GM12878 (cell line): ENCODE measurements at regions not wholly inside any gene's neighbourhood (a gene's known extent, or its start where the extent isn't known, plus 50 kb on each side); places are given as distances from the start of the nearest gene placed in this dataset.

Source experiments
- ATAC-seq: fragments of 200-7000 bp; cut with Tn5 transposase; 3 replicates; pipeline ENCODE4 v1.9.1; 2020; ENCODE audit warnings: mild to moderate bottlenecking, moderate library complexity
- BruUV-seq: library from RNA; stranded (reverse); fragments of 400-500 nt; replicated peaks from 2 replicates; lab custom pipeline; 2021; lab: Mats Ljungman, UMichigan
- CTCF ChIA-PET: fragments of 300-600 bp; sonication (Branson Sonifier 250); formaldehyde crosslinking; extraction: SDS; loops from one replicate; lab custom pipeline; 2021; ENCODE audit warnings: inconsistent platforms; lab: Yijun Ruan, JAX
- POLR2A ChIA-PET: fragments of 350-600 bp; formaldehyde crosslinking; extraction: SDS; loops from one replicate; lab custom pipeline; 2021; ENCODE audit warnings: inconsistent platforms; lab: Charles Lee
- RAD21 ChIA-PET: fragments of 300-600 bp; sonication (Branson Sonifier 250); formaldehyde crosslinking; loops from one replicate; lab custom pipeline; 2023; ENCODE audit warnings: antibody characterized with exemption; ENCODE audit not compliant: unreplicated experiment; lab: Charles Lee
- SMC1A ChIA-PET: fragments of 300-600 bp; sonication (Branson Sonifier 250); formaldehyde crosslinking; loops from one replicate; lab custom pipeline; 2023; ENCODE audit not compliant: unreplicated experiment, uncharacterized antibody; lab: Charles Lee
- DNase-seq: peaks from one replicate; pipeline ENCODE4 v3.0.0-alpha.2; 2011; ENCODE audit warnings: low read depth, low spot score
- FAIRE-seq: peaks from 3 replicates; lab custom pipeline; 2011; peaks lifted over from hg19 to GRCh38; lab: Jason Lieb, UNC
- H2AFZ ChIP-seq: 2 replicates; pipeline ENCODE4 v1.6.0; 2011; ENCODE audit warnings: low read depth, low read length, control low read depth; ENCODE audit not compliant: control insufficient read depth
- H3K27ac ChIP-seq: 2 replicates; pipeline ENCODE4 v1.5.1; 2011; ENCODE audit warnings: control low read depth; ENCODE audit not compliant: control insufficient read depth, insufficient read depth
- H3K27me3 ChIP-seq, 2 experiments: replicated peaks in 1 of 2; 2 replicates each; pipeline versions ENCODE4 v1.6.0 to v1.6.1; 2011; ENCODE audit warnings: low read length in 1 of 2; ENCODE audit not compliant: control insufficient read depth in 2 of 2, insufficient read depth in 2 of 2
- H3K36me3 ChIP-seq, 2 experiments: 2 replicates each; pipeline ENCODE4 v1.5.1; 2011; ENCODE audit warnings: low read length in 1 of 2; ENCODE audit not compliant: control insufficient read depth in 2 of 2, insufficient read depth in 2 of 2
- H3K4me1 ChIP-seq: 2 replicates; pipeline ENCODE4 v1.6.1; 2011; ENCODE audit warnings: mild to moderate bottlenecking, low read length, moderate library complexity, mixed read lengths; ENCODE audit not compliant: control insufficient read depth, insufficient read depth
- H3K4me2 ChIP-seq: 2 replicates; pipeline ENCODE4 v1.6.0; 2011; ENCODE audit warnings: control low read depth; ENCODE audit not compliant: control insufficient read depth, insufficient read depth
- H3K4me3 ChIP-seq: fragments of 200-600 bp; sonication (generic); 2 replicates; pipeline ENCODE4 v1.5.1; 2016
- H3K79me2 ChIP-seq: 2 replicates; pipeline ENCODE4 v1.6.0; 2011; ENCODE audit warnings: low read length; ENCODE audit not compliant: control insufficient read depth, insufficient read depth
- H3K9ac ChIP-seq: 2 replicates; pipeline ENCODE4 v1.8.0; 2011; ENCODE audit warnings: low read length, control low read depth, mixed read lengths; ENCODE audit not compliant: control insufficient read depth, insufficient read depth
- H3K9me3 ChIP-seq: replicated peaks from 3 replicates; pipeline ENCODE4 v1.5.1; 2011; ENCODE audit warnings: mild to moderate bottlenecking, low read length; ENCODE audit not compliant: control insufficient read depth, insufficient read depth
- H4K20me1 ChIP-seq: 2 replicates; pipeline ENCODE4 v1.6.0; 2011; ENCODE audit not compliant: control insufficient read depth, insufficient read depth
- IRF5 ChIP-seq: fragments of 450-650 bp; IDR thresholded peaks from 2 replicates; pipeline ENCODE4 v1.6.1; 2017; ENCODE audit warnings: borderline replicate concordance
- KDM1A ChIP-seq: fragments of 200-600 bp; sonication (generic); IDR thresholded peaks from 2 replicates; pipeline ENCODE4 v1.6.1; 2016; ENCODE audit warnings: borderline replicate concordance
- NFIC ChIP-seq: IDR thresholded peaks from 2 replicates; pipeline ENCODE4 v1.6.1; 2012; ENCODE audit warnings: low read depth, mild to moderate bottlenecking, inconsistent platforms, low read length, moderate library complexity
- PAX8 ChIP-seq: fragments of 450-650 bp; IDR thresholded peaks from 2 replicates; pipeline ENCODE4 v1.6.1; 2017; ENCODE audit warnings: mild to moderate bottlenecking, moderate library complexity
- POLR2A ChIP-seq: IDR thresholded peaks from 2 replicates; pipeline ENCODE4 v1.6.1; 2011; ENCODE audit warnings: low read depth, mild to moderate bottlenecking, low read length
- RB1 ChIP-seq: fragments of 450-650 bp; formaldehyde crosslinking; IDR thresholded peaks from 2 replicates; pipeline ENCODE4 v1.6.1; 2017; ENCODE audit warnings: mild to moderate bottlenecking, borderline replicate concordance
- RUNX3 ChIP-seq: IDR thresholded peaks from 2 replicates; pipeline ENCODE4 v1.6.1; 2012; ENCODE audit warnings: low read length, inconsistent platforms
- SMAD1 ChIP-seq: fragments of 450-650 bp; IDR thresholded peaks from 2 replicates; pipeline ENCODE4 v1.6.1; 2018; ENCODE audit warnings: mild to moderate bottlenecking, low read depth; ENCODE audit not compliant: partially characterized antibody
- SREBF1 ChIP-seq: IDR thresholded peaks from 2 replicates; pipeline ENCODE4 v1.6.1; 2012; ENCODE audit warnings: mild to moderate bottlenecking, low read length
- ZBED1 ChIP-seq: IDR thresholded peaks from 2 replicates; pipeline ENCODE4 v1.6.1; 2016; ENCODE audit warnings: borderline replicate concordance
- ZNF687 ChIP-seq: fragments of 450-650 bp; IDR thresholded peaks from 2 replicates; pipeline ENCODE4 v1.6.1; 2017; ENCODE audit warnings: mild to moderate bottlenecking, moderate library complexity
- WGBS: methylation state at CpG from one replicate; pipeline ENCODE4 v1.1.6; 2016; ENCODE audit warnings: low lambda C conversion rate; ENCODE audit not compliant: insufficient replicate concordance, insufficient coverage; ENCODE audit errors: missing lambda C conversion rate; 5-methylcytosine and 5-hydroxymethylcytosine counted together
- in situ Hi-C: fragments of 300-500 bp; cut with MboI; formaldehyde crosslinking; loops from 9 replicates; pipeline ENCODE4 v1.14.3; 2018; ENCODE audit warnings: mixed read lengths
- intact Hi-C: fragments of 100-400 bp; cut with micrococcal nuclease; formaldehyde crosslinking; loops from one replicate; pipeline ENCODE4 v1.14.2; 2022; ENCODE audit not compliant: unreplicated experiment

GRCh38 chr11:112899235-112900006 lies 61.8 kb upstream of the NCAM1 start:
- in situ Hi-C loops: no loop called here
- no peak for DNase-seq
- WGBS: 1% methylated on average over 4 of the region's 4 CpGs
- ChIA-PET SMC1A (no interaction called here), CTCF (no interaction called here), RAD21 (no interaction called here), POLR2A (no interaction called here)
- ATAC-seq: no peak
- TF ChIP-seq PAX8: no peak
- Histone ChIP-seq H4K20me1 (no peaks in the 10 kb centered on the region), H3K79me2 (no peaks in the 10 kb centered on the region), H3K27ac (no peak overlapping the region), H2AFZ (no peak overlapping the region), H3K9ac (no peak overlapping the region), H3K27me3 (no peaks in the 10 kb centered on the region; a peak in 1 of 4 replicates), H3K36me3 (no peaks in the 10 kb centered on the region), H3K4me2 (no peak overlapping the region), H3K4me1 (no peaks in the 10 kb centered on the region), H3K4me3 (no peak overlapping the region), H3K9me3 (no peaks in the 10 kb centered on the region)
- intact Hi-C loops: no loop called here
- no peak for FAIRE-seq
- no TSS peak for BruUV-seq

GRCh38 chr11:112901924-112902323 lies 59.3 kb upstream of the NCAM1 start:
- Histone ChIP-seq H3K27ac (no peak overlapping the region), H3K4me1 (no peaks in the 10 kb centered on the region), H3K36me3 (no peaks in the 10 kb centered on the region), H3K27me3 (no peaks in the 10 kb centered on the region; a peak in 1 of 4 replicates), H2AFZ (no peak overlapping the region), H3K4me3 (no peak overlapping the region), H3K4me2 (no peak overlapping the region), H4K20me1 (no peaks in the 10 kb centered on the region), H3K9me3 (no peaks in the 10 kb centered on the region), H3K79me2 (no peaks in the 10 kb centered on the region), H3K9ac (no peak overlapping the region)
- ChIA-PET SMC1A (no interaction called here), POLR2A (no interaction called here), RAD21 (no interaction called here), CTCF (no interaction called here)
- in situ Hi-C loops: no loop called here
- DNase-seq: no peak
- ATAC-seq: no peak
- BruUV-seq: no TSS peak
- 15% methylated on average over 4 of the region's 4 CpGs for WGBS
- intact Hi-C loops: no loop called here
- FAIRE-seq: no peak
- TF ChIP-seq IRF5 (no peak), RUNX3 (no peak), POLR2A (no peak), RB1 (no peak), SREBF1 (no peak), SMAD1 (no peak), NFIC (no peak), KDM1A (no peak), ZBED1 (no peak), ZNF687 (no peak)
